ENCODE measurements at regions not wholly inside any gene's neighbourhood (a gene's known extent, or its start where the extent isn't known, plus 50 kb on each side); places are given as distances from the start of the nearest gene placed in this dataset.

- TF ChIP-seq, protein P1, sequence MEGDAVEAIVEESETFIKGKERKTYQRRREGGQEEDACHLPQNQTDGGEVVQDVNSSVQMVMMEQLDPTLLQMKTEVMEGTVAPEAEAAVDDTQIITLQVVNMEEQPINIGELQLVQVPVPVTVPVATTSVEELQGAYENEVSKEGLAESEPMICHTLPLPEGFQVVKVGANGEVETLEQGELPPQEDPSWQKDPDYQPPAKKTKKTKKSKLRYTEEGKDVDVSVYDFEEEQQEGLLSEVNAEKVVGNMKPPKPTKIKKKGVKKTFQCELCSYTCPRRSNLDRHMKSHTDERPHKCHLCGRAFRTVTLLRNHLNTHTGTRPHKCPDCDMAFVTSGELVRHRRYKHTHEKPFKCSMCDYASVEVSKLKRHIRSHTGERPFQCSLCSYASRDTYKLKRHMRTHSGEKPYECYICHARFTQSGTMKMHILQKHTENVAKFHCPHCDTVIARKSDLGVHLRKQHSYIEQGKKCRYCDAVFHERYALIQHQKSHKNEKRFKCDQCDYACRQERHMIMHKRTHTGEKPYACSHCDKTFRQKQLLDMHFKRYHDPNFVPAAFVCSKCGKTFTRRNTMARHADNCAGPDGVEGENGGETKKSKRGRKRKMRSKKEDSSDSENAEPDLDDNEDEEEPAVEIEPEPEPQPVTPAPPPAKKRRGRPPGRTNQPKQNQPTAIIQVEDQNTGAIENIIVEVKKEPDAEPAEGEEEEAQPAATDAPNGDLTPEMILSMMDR (IDR thresholded peaks at IDR 0.05) = no peak
- no peak for TF ChIP-seq BHLHE40 (IDR thresholded peaks at IDR 0.05; ENCODE audit: low read depth, low read length)
- TF ChIP-seq SMC3 (IDR thresholded peaks at IDR 0.05) = no peak
- no peak for TF ChIP-seq MYC (IDR thresholded peaks at IDR 0.05; ENCODE audit: borderline replicate concordance, low read length)
- no peak for TF ChIP-seq FOXS1 (CRISPR knock-in tag; IDR thresholded peaks at IDR 0.05)
- TF ChIP-seq, protein P2, sequence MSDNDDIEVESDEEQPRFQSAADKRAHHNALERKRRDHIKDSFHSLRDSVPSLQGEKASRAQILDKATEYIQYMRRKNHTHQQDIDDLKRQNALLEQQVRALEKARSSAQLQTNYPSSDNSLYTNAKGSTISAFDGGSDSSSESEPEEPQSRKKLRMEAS (IDR thresholded peaks at IDR 0.05) = no peak
- peak in 1 of 2 experiments; percentile 13; a peak in 1 of 5 replicates for TF ChIP-seq RAD21 (conservative IDR thresholded peaks at IDR 0.05 in 1 of 2, IDR thresholded peaks at IDR 0.05 in 1 of 2)
- no peak for TF ChIP-seq EP300 (IDR thresholded peaks at IDR 0.05)
- no peak for TF ChIP-seq POLR2A (IDR thresholded peaks at IDR 0.05; ENCODE audit: low read length)
- TF ChIP-seq CEBPB (IDR thresholded peaks at IDR 0.05) = no peak
These were observed 121.9 kb downstream of the MATN1 start for GRCh38 chr1:30601316-30602085.
